GM12892 (cell line): ENCODE measurements at regions not wholly inside any gene's neighbourhood (a gene's known extent, or its start where the extent isn't known, plus 50 kb on each side); places are given as distances from the start of the nearest gene placed in this dataset.

ENCODE experiments used
- POLR2A ChIP-seq: IDR thresholded peaks from 2 replicates; pipeline ENCODE4 v1.6.1; 2011; ENCODE audit warnings: low read depth, low read length, control low read depth
- POLR2AphosphoS5 ChIP-seq: IDR thresholded peaks from 2 replicates; pipeline ENCODE4 v1.6.1; 2011; ENCODE audit warnings: low read depth, low read length, control low read depth

DNA sequence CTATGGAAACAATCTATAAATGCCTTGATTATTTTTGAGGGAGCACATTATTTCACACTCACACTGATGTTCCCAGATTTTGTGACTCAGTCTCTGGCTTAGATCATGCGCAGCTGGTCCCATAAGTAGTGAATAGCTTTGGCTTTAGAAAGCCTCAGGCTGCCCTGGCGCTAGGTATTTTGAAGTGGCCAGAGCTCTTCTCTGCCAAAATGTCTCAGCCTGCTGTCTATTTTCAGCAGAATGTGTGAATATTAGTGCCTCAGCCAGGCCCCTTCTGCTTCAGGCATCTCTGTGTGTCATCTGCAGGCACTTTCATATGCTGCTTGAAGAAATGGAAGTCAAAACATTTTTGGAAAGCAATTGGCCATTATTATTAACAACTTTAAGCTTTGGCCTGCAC lies 931.0 kb upstream of the INTU start:
- TF ChIP-seq POLR2A: no peak
- TF ChIP-seq POLR2AphosphoS5: no peak
